ENCODE measurements at regions not wholly inside any gene's neighbourhood (a gene's known extent, or its start where the extent isn't known, plus 50 kb on each side); places are given as distances from the start of the nearest gene placed in this dataset.

- ChIA-PET CTCF (no interaction called here), POLR2A (no interaction called here)
- ATAC-seq (ENCODE audit: poor library complexity) = no peak
- intact Hi-C loops (cut with DNase I, micrococcal nuclease) = no loop called here
- Mint-ChIP-seq H3K36me3 (ENCODE audit: low read depth) (no peaks in the 10 kb centered on the region), H3K27me3 (peaks cover 5% of the 10 kb centered on the region), H3K4me3 (no peak overlapping the region), H3K4me1 (ENCODE audit: low read depth) (no peaks in the 10 kb centered on the region), H3K9me3 (peaks cover 18% of the 10 kb centered on the region), H3K27ac (no peak overlapping the region)
- peaks cover 5 to 6% of the 10 kb centered on the region in 2 experiments for H3K9me3 ChIP-seq (ENCODE audit: control insufficient read depth in 1 of 2, insufficient read depth in 1 of 2, low read length in 2 of 2)
- H3K4me3 ChIP-seq (ENCODE audit: low read length) = no peak overlapping the region
- no peak for TF ChIP-seq CTCF (IDR thresholded peaks at IDR 0.05)
- no peaks in the 10 kb centered on the region for H3K36me3 ChIP-seq (ENCODE audit: insufficient read depth, low read length)
- H3K4me1 ChIP-seq (ENCODE audit: insufficient read depth, low read length) = no peaks in the 10 kb centered on the region
- no peak for DNase-seq
- H3K27me3 ChIP-seq (ENCODE audit: control insufficient read depth in 1 of 2, insufficient read depth in 2 of 2, low read length in 2 of 2) = no peaks in the 10 kb centered on the region
- H3K27ac ChIP-seq (ENCODE audit: low read depth in 1 of 2, low read length in 2 of 2) = no peak overlapping the region
Observed at GRCh38 chr14:87623616-87624015, 369.4 kb downstream of the GALC start.

DNA sequence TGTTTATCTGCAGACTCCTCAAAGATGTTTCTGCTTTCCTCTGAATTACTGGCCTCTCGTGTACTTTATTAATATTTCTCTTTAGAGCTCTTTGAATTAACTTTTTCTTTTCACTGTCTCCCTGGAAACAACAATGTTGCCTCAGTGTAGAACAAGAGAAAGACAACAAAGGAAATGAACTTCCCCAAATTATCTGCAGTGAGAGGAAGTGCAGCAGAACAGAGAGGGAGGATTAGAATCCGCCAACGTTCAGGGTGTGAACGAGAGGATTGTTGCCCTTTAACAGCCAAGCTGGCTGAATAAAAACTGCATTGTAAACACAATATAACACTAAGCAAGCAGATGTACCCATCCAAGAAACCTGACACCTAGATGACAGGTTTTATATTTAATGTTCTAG lies 375.9 kb downstream of the GALC start:
- TF ChIP-seq CTCF (IDR thresholded peaks at IDR 0.05) = no peak
- Mint-ChIP-seq H3K27ac (no peak overlapping the region), H3K4me1 (ENCODE audit: low read depth) (no peaks in the 10 kb centered on the region), H3K27me3 (peaks cover 5% of the 10 kb centered on the region), H3K4me3 (no peak overlapping the region), H3K36me3 (ENCODE audit: low read depth) (no peaks in the 10 kb centered on the region), H3K9me3 (peaks cover 18% of the 10 kb centered on the region)
- CTCF ChIA-PET = no interaction called here
- Histone ChIP-seq H3K27me3 (ENCODE audit: control insufficient read depth in 1 of 2, insufficient read depth in 2 of 2, low read length in 2 of 2) (no peaks in the 10 kb centered on the region), H3K9me3 (ENCODE audit: control insufficient read depth in 1 of 2, insufficient read depth in 1 of 2, low read length in 2 of 2) (peaks cover 5 to 6% of the 10 kb centered on the region in 2 experiments), H3K27ac (ENCODE audit: low read depth in 1 of 2, low read length in 2 of 2) (no peak overlapping the region), H3K4me1 (ENCODE audit: insufficient read depth, low read length) (no peaks in the 10 kb centered on the region), H3K4me3 (ENCODE audit: low read length) (no peak overlapping the region), H3K36me3 (ENCODE audit: insufficient read depth, low read length) (no peaks in the 10 kb centered on the region)
- DNase-seq (no peak), ATAC-seq (ENCODE audit: poor library complexity) (no peak)
- intact Hi-C loops (cut with DNase I, micrococcal nuclease) = no loop called here
- POLR2A ChIA-PET = no interaction called here

- ATAC-seq (ENCODE audit: poor library complexity) (no peak), DNase-seq (peak in 5 of 14 experiments; percentile 6 to 20 (median 11))
- Histone ChIP-seq H3K4me3 (ENCODE audit: low read length) (no peak overlapping the region), H3K27me3 (ENCODE audit: control insufficient read depth in 1 of 2, insufficient read depth in 2 of 2, low read length in 2 of 2) (no peaks in the 10 kb centered on the region), H3K9me3 (ENCODE audit: control insufficient read depth in 1 of 2, insufficient read depth in 1 of 2, low read length in 2 of 2) (no peaks in the 10 kb centered on the region), H3K4me1 (ENCODE audit: insufficient read depth, low read length) (no peaks in the 10 kb centered on the region), H3K36me3 (ENCODE audit: insufficient read depth, low read length) (no peaks in the 10 kb centered on the region), H3K27ac (ENCODE audit: low read depth in 1 of 2, low read length in 2 of 2) (no peak overlapping the region)
- peaks cover 5% of the 10 kb centered on the region for H3K27me3 Mint-ChIP-seq
- H3K27ac Mint-ChIP-seq = no peak overlapping the region
- H3K4me3 Mint-ChIP-seq = no peak overlapping the region
- peaks cover 17% of the 10 kb centered on the region for H3K9me3 Mint-ChIP-seq
- H3K4me1 Mint-ChIP-seq (ENCODE audit: low read depth) = no peaks in the 10 kb centered on the region
- intact Hi-C loops (cut with DNase I, micrococcal nuclease) = no loop called here
- TF ChIP-seq CTCF (IDR thresholded peaks at IDR 0.05) = peak; percentile 26
- no peaks in the 10 kb centered on the region for H3K36me3 Mint-ChIP-seq (ENCODE audit: low read depth)
- ChIA-PET CTCF (interaction anchor here (0.5 kb wide), 1 partner anchor 90 kb away, joined by 3 read pairs; no protein-coding TSS in a partner anchor), POLR2A (no interaction called here)
Observed at GRCh38 chr14:87615822-87616679, 376.9 kb downstream of the GALC start.
